ENCODE measurements at regions not wholly inside any gene's neighbourhood (a gene's known extent, or its start where the extent isn't known, plus 50 kb on each side); places are given as distances from the start of the nearest gene placed in this dataset.
"Not testable (repeated sequence)": the region's sequence is repeated elsewhere in the genome, so short reads cannot be mapped to it uniquely, and the experiment has no call there.

- DNase-seq, result no peak
These were observed 1505.1 kb upstream of the SLC10A2 start for GRCh38 chr13:104571161-104571892.

- DNase-seq, result no peak
These were observed 1500.9 kb upstream of the SLC10A2 start for GRCh38 chr13:104567114-104567513.

- DNase-seq, result no peak
These were observed 1499.7 kb upstream of the SLC10A2 start for GRCh38 chr13:104565888-104566287.

GRCh38 chr13:104553896-104554295, 1487.7 kb upstream of the SLC10A2 start:
- no peak for DNase-seq

GRCh38 chr13:104553186-104553585, 1487.0 kb upstream of the SLC10A2 start:
- DNase-seq, result no peak

- DNase-seq, result no peak
These were observed 1468.6 kb upstream of the SLC10A2 start for GRCh38 chr13:104534847-104535246.

GRCh38 chr13:104532132-104532531, 1465.9 kb upstream of the SLC10A2 start:
- DNase-seq, result no peak

GRCh38 chr13:104530741-104531140, 1464.5 kb upstream of the SLC10A2 start:
- no peak for DNase-seq

- DNase-seq, result no peak
These were observed 1460.3 kb upstream of the SLC10A2 start for GRCh38 chr13:104526561-104526960.

GRCh38 chr13:104525467-104525866, 1459.2 kb upstream of the SLC10A2 start:
- no peak for DNase-seq

- no peak for DNase-seq
These were observed 1456.2 kb upstream of the SLC10A2 start for GRCh38 chr13:104522235-104523072.

GRCh38 chr13:104510422-104510821, 1444.2 kb upstream of the SLC10A2 start:
- DNase-seq, result no peak

- DNase-seq, result not testable (repeated sequence)
These were observed 1427.3 kb upstream of the SLC10A2 start for GRCh38 chr13:104493502-104493901.

GRCh38 chr13:104491916-104492315, 1425.7 kb upstream of the SLC10A2 start:
- DNase-seq, result no peak

GRCh38 chr13:104487006-104487405, 1420.8 kb upstream of the SLC10A2 start:
- DNase-seq, result no peak

GRCh38 chr13:104485571-104485970, 1419.4 kb upstream of the SLC10A2 start:
- DNase-seq, result no peak

GRCh38 chr13:104483631-104484030, 1417.4 kb upstream of the SLC10A2 start:
- no peak for DNase-seq

- no peak for DNase-seq
These were observed 1411.0 kb upstream of the SLC10A2 start for GRCh38 chr13:104477261-104477660.

GRCh38 chr13:104473936-104474335, 1407.7 kb upstream of the SLC10A2 start:
- DNase-seq, result no peak

GRCh38 chr13:104466016-104466415, 1399.8 kb upstream of the SLC10A2 start:
- no peak for DNase-seq

GRCh38 chr13:104461049-104461448, 1394.8 kb upstream of the SLC10A2 start:
- no peak for DNase-seq

GRCh38 chr13:104460554-104460953, 1394.3 kb upstream of the SLC10A2 start:
- no peak for DNase-seq

- DNase-seq, result no peak
These were observed 1383.8 kb upstream of the SLC10A2 start for GRCh38 chr13:104450006-104450405.

- no peak for DNase-seq
These were observed 1381.1 kb upstream of the SLC10A2 start for GRCh38 chr13:104447348-104447747.

All from NCI-H187 treated with DMSO at 0.1 percent for 48 hours (cell line).